Gastrocnemius medialis (tissue), 4 donors: ENCODE measurements at regions not wholly inside any gene's neighbourhood (a gene's known extent, or its start where the extent isn't known, plus 50 kb on each side); places are given as distances from the start of the nearest gene placed in this dataset.

Experiments
- ATAC-seq, 2 donors: fragments of 150-250 bp; one replicate each; pipeline ENCODE4 v1.9.1; 2016
- DNase-seq, 2 donors: peaks; one replicate each; pipeline ENCODE4 v3.0.0-alpha.2; 2019
- H3K27ac ChIP-seq, 4 donors: fragments of 200-600 bp; sonication (generic); 1 replicate in 1 of 4; 2 replicates in 3 of 4; pipeline ENCODE4 v1.5.1; 2016 to 2018; ENCODE audit warnings: mild to moderate bottlenecking in 2 of 4, moderate library complexity in 1 of 4
- H3K27me3 ChIP-seq, 3 donors: fragments of 200-600 bp; sonication (generic) in 2 of 3; 1 replicate in 1 of 3; 2 replicates in 2 of 3; pipeline versions ENCODE4 v1.5.1 to v1.6.0; 2016 to 2019; ENCODE audit warnings: mild to moderate bottlenecking in 1 of 3, moderate library complexity in 1 of 3
- H3K36me3 ChIP-seq, 2 donors: fragments of 200-600 bp; sonication (generic) in 1 of 2; one replicate each; pipeline ENCODE4 v1.5.1; 2017 to 2018
- H3K4me1 ChIP-seq, 2 donors: fragments of 200-600 bp; sonication (generic) in 1 of 2; one replicate each; pipeline ENCODE4 v1.5.1; 2016 to 2017; ENCODE audit warnings: mild to moderate bottlenecking in 2 of 2
- H3K4me3 ChIP-seq, 4 donors: fragments of 200-600 bp; sonication (generic) in 3 of 4; 1 replicate in 1 of 4; 2 replicates in 3 of 4; pipeline ENCODE4 v1.5.1; 2016 to 2019; ENCODE audit warnings: mild to moderate bottlenecking in 2 of 4
- H3K9me3 ChIP-seq, 3 donors: fragments of 200-600 bp; sonication (generic) in 2 of 3; 1 replicate in 1 of 3; 2 replicates in 2 of 3; pipeline ENCODE4 v1.5.1; 2016 to 2019
- POLR2A ChIP-seq, 2 donors: fragments of 450-650 bp; IDR thresholded peaks; one replicate each; pipeline ENCODE4 v1.6.1; 2017; ENCODE audit warnings: antibody characterized with exemption in 2 of 2, mild to moderate bottlenecking in 2 of 2, moderate library complexity in 2 of 2
- in situ Hi-C, 4 donors: fragments of 200-750 bp; cut with MboI; loops; one replicate each; pipeline versions ENCODE4 v1.15.0 to v1.8.0; 2017; ENCODE audit warnings: low sequenced_read_pairs in 4 of 4
- intact Hi-C: fragments of 100-400 bp; cut with DNase I; formaldehyde crosslinking; loops from one replicate; pipeline ENCODE4 v1.15.1; 2023; ENCODE audit warnings: low total_unique reads
- TF ChIP-seq, protein P1 (sequence below), 5 experiments: fragments of 450-650 bp in 3 of 5; fragments of 200-600 bp in 2 of 5; sonication (generic) in 2 of 5; IDR thresholded peaks in 4 of 5; conservative IDR thresholded peaks in 1 of 5; 1 replicate in 4 of 5; 2 replicates in 1 of 5; pipeline ENCODE4 v1.5.1; 2016 to 2019; ENCODE audit warnings: antibody characterized with exemption in 5 of 5, mild to moderate bottlenecking in 3 of 5, moderate library complexity in 3 of 5

DNA sequence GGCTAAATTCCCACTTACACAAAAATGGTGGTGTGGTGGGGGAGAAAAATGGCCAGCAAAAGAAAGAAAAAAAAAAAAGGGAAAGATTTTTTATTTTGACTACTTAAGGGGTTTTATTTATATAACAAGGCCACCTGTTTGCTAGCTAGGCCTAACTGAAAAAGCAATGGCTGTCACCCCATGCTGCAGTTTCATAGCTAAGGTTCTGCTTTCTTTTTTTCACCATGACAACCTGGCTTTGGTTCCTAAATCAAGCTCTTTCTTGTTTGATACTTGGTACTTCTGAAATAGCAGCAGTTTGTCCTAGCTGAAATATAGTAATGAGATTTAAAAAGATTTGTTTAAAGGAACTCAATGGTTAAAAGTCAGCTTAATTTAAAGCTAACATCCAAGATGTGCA is 433.2 kb upstream of the MEX3C start:
- Histone ChIP-seq H3K27me3 (no peaks in the 10 kb centered on the region), H3K4me1 (no peaks in the 10 kb centered on the region), H3K4me3 (no peak overlapping the region), H3K9me3 (no peaks in the 10 kb centered on the region), H3K27ac (no peak overlapping the region), H3K36me3 (no peaks in the 10 kb centered on the region)
- no peak for TF ChIP-seq POLR2A (IDR thresholded peaks at IDR 0.05)
- TF ChIP-seq, protein P1, sequence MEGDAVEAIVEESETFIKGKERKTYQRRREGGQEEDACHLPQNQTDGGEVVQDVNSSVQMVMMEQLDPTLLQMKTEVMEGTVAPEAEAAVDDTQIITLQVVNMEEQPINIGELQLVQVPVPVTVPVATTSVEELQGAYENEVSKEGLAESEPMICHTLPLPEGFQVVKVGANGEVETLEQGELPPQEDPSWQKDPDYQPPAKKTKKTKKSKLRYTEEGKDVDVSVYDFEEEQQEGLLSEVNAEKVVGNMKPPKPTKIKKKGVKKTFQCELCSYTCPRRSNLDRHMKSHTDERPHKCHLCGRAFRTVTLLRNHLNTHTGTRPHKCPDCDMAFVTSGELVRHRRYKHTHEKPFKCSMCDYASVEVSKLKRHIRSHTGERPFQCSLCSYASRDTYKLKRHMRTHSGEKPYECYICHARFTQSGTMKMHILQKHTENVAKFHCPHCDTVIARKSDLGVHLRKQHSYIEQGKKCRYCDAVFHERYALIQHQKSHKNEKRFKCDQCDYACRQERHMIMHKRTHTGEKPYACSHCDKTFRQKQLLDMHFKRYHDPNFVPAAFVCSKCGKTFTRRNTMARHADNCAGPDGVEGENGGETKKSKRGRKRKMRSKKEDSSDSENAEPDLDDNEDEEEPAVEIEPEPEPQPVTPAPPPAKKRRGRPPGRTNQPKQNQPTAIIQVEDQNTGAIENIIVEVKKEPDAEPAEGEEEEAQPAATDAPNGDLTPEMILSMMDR (IDR thresholded peaks at IDR 0.05 in 4 of 5, conservative IDR thresholded peaks at IDR 0.05 in 1 of 5), result no peak
- intact Hi-C loops (no loop called here), in situ Hi-C loops (no loop called here)
- DNase-seq (no peak), ATAC-seq (no peak)

DNA sequence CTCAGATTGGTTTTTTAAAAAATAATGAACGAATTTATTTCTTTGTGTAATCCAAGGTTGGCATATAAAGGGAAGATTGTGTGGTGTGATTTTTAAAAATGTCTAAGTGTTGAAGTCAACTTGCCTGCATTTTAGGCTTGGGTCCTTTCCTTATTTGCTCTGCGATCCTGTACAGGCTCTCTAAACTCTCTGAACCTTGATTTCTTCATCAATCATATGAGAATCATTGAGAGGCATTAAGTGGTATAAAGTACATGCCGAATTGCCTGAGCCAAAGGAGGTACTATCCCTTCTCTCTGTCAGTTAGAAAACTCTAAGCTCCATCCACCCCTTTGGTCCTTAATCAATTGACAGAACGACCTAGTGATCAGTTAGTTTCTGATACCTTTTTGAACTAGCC is 440.4 kb upstream of the MEX3C start:
- in situ Hi-C loops, result no loop called here
- TF ChIP-seq, protein P1 (IDR thresholded peaks at IDR 0.05 in 4 of 5, conservative IDR thresholded peaks at IDR 0.05 in 1 of 5), result no peak
- no peak for TF ChIP-seq POLR2A (IDR thresholded peaks at IDR 0.05)
- Histone ChIP-seq H3K36me3 (no peaks in the 10 kb centered on the region), H3K9me3 (no peaks in the 10 kb centered on the region), H3K4me1 (no peaks in the 10 kb centered on the region), H3K27me3 (no peaks in the 10 kb centered on the region), H3K27ac (no peak overlapping the region), H3K4me3 (no peak overlapping the region)
- no peak for ATAC-seq
- intact Hi-C loops, result no loop called here
- DNase-seq, result no peak

DNA sequence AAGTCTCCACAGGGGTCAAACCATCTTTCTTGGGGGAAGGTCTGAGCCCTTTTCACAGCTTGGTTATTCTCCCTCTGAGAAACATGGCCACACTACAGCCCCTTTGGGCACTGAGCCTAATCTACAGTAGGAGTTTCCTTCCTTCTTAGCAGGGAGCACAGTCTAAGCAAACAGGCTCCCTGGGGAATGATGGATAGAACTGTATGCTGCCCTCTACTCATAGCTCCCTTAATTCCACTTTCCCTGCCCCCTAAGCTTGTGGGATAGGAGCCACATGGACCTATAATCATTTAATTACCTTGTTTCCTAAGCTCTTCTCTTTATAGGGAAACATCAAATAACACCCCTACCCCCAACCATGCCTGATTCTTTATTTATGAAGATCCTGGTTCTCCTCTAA is 442.1 kb upstream of the MEX3C start:
- DNase-seq (no peak), ATAC-seq (no peak)
- in situ Hi-C loops, result no loop called here
- H3K36me3 ChIP-seq, result no peaks in the 10 kb centered on the region
- TF ChIP-seq POLR2A (IDR thresholded peaks at IDR 0.05), result no peak
- TF ChIP-seq, protein P1 (IDR thresholded peaks at IDR 0.05 in 4 of 5, conservative IDR thresholded peaks at IDR 0.05 in 1 of 5), result no peak
- no peaks in the 10 kb centered on the region for H3K4me1 ChIP-seq
- H3K4me3 ChIP-seq, result no peak overlapping the region
- intact Hi-C loops, result no loop called here
- H3K9me3 ChIP-seq, result no peaks in the 10 kb centered on the region
- H3K27me3 ChIP-seq, result no peaks in the 10 kb centered on the region
- no peak overlapping the region for H3K27ac ChIP-seq

DNA sequence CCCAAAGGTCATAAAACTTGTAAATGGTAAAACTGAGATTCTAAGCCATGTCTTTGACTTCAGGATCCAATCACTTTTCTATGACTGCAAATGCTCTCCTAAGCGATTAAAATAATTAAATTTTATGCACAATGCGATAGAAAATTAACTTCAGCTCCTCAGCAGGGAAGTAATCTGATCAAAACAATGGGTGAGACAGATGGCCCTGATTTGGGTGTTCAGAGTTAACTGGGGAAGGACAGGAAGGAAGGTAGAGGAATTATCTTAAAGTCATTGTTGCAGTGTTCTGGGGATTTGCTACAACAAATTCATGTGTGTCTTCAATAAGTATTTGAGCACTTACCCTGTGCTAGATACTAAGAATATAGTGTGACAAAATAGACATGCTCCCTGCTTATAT is 446.0 kb upstream of the MEX3C start:
- no peak overlapping the region for H3K27ac ChIP-seq
- in situ Hi-C loops (no loop called here), intact Hi-C loops (no loop called here)
- H3K9me3 ChIP-seq, result no peaks in the 10 kb centered on the region
- no peaks in the 10 kb centered on the region for H3K4me1 ChIP-seq
- H3K27me3 ChIP-seq, result no peaks in the 10 kb centered on the region
- no peaks in the 10 kb centered on the region for H3K36me3 ChIP-seq
- TF ChIP-seq, protein P1 (IDR thresholded peaks at IDR 0.05 in 4 of 5, conservative IDR thresholded peaks at IDR 0.05 in 1 of 5), result no peak
- TF ChIP-seq POLR2A (IDR thresholded peaks at IDR 0.05), result no peak
- no peak for ATAC-seq
- DNase-seq, result no peak
- H3K4me3 ChIP-seq, result no peak overlapping the region

DNA sequence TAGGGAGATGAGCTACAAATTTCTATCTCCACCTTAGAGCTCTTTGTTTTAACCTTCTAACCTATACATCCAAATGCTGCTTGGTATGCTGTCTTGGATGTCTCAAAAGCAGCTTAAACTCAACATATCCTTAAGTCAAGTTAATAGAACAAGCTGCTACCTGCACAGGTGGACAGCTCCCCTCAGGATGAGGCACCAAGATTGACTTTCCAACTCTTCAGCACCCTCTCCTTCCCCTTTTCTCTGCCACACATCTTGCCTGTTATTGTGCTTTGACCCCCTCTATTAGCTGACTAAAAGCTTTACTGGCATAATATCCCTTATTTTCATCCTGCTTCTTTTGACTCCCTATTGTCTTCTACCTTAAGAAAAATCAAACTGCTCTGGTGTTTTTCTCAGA is 448.1 kb upstream of the MEX3C start:
- Histone ChIP-seq H3K27ac (no peak overlapping the region), H3K4me1 (no peaks in the 10 kb centered on the region), H3K4me3 (no peak overlapping the region), H3K9me3 (no peaks in the 10 kb centered on the region), H3K27me3 (no peaks in the 10 kb centered on the region), H3K36me3 (no peaks in the 10 kb centered on the region)
- in situ Hi-C loops, result no loop called here
- intact Hi-C loops, result no loop called here
- TF ChIP-seq POLR2A (IDR thresholded peaks at IDR 0.05), result no peak
- TF ChIP-seq, protein P1 (IDR thresholded peaks at IDR 0.05 in 4 of 5, conservative IDR thresholded peaks at IDR 0.05 in 1 of 5), result no peak
- ATAC-seq (no peak), DNase-seq (no peak)
